HG03135 (cell line): ENCODE measurements at regions not wholly inside any gene's neighbourhood (a gene's known extent, or its start where the extent isn't known, plus 50 kb on each side); places are given as distances from the start of the nearest gene placed in this dataset.
"Not testable (repeated sequence)": the region's sequence is repeated elsewhere in the genome, so short reads cannot be mapped to it uniquely, and the experiment has no call there.

Experiments used
- ATAC-seq: cut with Tn5 transposase; IDR thresholded peaks from one replicate; pipeline ENCODE4 v1.9.1; 2021; ENCODE audit warnings: mild to moderate bottlenecking, moderate library complexity; ENCODE audit not compliant: unreplicated experiment

DNA sequence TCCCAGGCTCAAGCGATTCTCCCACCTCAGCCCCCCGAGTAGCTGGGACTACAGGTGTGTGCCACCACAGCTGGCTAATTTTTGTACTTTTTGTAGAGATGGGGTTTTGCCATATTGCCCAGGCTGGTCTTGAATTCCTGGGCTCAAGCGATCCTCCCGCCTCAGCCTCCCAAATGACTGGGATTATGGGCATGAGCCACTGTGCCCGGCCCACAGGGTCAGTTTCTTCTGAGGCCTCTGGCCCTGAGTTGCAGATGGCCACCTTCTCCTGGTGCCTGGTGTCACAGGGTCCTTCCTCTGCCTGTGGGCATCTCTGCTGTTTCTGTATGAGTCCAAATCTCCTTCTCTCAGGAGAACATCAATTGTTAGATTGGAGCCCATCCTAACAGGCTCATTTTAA lies 121.4 kb upstream of the TNRC6C start:
- ATAC-seq, result not testable (repeated sequence)

DNA sequence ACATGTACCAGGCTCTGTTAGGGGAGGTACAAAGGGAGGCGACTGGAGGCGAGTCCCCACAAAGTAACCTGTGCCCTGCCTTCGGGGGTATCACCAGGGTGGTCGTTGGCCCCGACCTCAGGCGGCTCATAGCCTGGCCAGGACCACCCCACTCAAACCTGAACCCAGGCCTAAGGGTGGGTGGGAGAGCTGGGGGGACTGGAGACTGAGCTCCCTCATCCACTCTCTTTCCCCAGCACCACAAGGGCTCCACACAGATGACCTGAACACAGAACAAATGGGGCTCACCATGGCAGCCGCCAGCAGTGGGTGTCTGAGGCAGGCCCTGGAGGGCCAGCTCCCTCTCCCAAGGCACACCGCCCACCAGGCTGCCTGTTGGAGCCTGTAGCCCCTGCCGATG lies 120.6 kb upstream of the TNRC6C start:
- ATAC-seq, result no peak

DNA sequence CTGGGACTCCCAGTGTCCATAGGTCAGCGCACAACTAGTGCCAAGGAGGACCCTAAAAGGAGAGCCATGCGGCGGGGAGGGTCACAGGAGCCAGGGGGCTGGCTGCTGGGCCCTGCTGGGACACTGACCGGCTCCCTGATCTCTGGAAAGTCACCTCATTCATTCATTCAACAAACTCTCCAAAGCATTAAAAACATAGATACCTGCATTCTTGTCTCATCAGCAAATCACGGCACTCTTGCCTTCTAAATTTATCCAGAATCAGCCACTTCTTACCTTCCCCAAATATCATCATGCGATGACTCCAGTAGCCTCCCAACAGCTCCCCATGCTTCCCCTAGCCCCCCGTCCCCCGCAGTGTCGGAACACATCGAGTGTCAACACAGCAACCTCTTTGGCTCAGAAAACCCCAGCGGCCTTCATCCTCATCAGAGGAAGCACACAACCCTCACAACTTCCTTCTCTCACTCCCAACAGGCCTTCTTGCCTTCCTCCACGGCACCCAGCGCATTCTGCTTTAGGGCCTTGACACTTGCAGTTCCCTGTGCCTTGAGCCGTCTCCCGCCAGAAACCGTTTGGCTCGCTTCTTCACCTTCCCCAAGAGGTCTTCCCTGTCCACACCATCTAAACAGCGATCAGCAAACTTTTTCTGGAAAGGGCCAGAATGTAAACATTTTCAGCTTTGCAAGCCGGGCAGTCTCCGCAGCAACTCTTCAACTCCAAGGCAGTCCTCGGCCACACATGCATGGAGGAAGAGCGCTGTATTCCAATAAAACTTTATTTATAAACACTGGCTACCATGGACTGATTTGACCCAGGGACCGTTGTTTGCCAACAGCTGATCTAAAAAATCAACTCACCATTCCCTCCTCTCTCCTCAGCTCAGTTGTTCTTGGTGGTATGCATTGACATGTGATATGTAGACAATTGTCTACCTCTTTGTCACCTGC lies 119.5 kb upstream of the TNRC6C start:
- no peak for ATAC-seq

DNA sequence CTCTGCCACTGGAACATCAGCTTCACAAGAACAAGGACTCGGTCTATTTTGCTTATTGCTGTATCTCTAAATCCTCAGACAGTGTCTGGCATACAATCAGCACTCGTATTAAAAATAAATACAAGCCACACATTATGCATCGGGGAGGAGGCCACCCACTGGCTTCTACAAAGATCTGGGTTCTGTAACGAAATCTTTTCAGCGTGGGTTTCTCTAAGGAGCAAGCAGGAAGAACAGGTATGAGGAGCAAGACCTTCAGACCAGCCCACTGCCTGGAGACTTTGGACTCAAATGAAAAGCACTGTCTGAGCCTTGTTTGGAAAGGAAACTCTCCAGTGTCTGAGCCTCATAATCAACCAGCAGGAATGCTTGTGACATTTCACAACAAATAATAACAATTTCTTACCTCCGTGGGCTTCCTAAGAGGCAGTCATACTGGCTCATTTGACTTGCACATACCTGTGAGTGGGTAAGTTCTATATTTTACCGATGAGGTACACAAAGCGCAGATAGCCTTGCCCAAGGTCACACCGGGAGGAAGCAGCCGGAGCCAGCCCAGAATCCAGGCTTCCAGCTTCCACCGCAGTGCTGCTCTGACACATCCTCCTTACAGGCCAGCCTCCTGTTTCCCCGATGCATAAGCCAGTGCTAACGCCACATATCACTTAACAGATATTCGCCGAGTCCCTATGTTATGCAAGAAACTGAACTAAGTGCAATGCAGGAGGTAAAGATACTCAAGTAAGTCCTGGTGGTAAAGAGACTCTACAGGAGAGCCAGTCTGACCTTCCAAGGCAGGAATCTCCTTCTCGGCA lies 118.6 kb upstream of the TNRC6C start:
- no peak for ATAC-seq

DNA sequence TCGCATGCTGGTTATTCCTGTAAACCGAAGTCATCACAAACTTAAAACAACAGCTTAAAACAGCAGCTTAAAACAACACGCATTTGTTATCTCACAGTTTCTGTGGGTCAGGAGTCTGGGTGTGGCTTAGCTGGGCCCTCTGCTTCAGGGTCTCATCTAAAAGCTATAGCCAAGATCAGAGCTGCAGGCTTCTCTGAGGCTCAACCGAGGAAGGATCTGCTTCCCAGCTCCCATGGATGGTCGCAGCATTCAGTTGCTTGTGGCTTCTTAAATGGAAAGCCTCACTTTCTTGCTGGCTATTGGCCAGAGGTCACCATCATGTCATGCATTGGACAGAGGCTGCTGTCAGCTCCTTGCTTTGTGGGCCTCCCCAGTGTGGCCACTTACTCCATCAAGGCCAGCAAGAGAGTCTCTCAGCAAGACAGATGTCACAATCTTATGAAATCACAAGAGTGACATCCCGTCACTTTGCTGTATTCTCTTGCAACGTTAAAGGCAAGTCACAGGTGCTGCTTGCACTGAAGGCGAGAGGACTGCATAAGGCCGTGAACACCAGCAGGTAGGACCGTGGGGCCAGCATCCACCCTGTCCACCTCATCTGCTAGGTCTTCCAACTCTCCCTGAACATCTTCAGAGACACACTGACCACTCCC lies 117.9 kb upstream of the TNRC6C start:
- no peak for ATAC-seq

DNA sequence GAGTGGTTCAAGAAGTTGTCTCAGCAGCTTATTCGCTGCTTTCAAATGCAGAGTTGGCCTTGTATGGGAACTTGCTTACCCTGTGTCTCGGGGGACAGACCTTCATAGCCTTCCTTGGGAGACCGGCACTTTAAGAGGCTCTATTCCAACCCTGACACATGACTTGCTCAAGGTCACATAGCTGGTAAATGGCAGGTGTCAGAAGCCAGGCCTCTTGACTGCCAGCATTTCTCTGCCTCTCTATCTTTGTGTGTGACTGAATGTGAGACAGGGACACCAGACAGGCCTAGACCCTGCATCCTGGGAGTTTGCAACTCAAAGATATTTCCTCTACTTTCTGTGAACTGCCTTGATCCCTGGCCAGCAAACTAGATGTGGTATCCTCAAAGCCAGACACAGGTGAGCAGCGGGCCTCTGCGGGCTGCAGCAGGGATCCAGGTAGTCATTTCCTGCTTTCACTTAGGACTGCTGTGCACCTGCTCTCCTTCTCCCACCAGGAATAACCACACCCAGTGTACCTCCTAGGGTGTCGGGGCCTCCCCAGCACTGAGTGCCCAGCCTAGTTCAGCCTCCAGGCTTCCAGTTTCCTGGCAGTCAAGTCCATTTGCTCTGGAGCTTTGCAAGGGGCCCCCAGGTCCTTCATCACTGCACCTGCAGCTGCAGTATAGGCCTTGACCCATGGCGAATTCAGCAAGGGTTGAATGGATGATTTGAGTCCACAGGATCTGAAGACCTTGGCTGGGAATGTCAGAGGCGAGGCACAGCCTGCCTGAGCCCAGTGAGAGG lies 116.6 kb upstream of the TNRC6C start:
- ATAC-seq, result no peak

DNA sequence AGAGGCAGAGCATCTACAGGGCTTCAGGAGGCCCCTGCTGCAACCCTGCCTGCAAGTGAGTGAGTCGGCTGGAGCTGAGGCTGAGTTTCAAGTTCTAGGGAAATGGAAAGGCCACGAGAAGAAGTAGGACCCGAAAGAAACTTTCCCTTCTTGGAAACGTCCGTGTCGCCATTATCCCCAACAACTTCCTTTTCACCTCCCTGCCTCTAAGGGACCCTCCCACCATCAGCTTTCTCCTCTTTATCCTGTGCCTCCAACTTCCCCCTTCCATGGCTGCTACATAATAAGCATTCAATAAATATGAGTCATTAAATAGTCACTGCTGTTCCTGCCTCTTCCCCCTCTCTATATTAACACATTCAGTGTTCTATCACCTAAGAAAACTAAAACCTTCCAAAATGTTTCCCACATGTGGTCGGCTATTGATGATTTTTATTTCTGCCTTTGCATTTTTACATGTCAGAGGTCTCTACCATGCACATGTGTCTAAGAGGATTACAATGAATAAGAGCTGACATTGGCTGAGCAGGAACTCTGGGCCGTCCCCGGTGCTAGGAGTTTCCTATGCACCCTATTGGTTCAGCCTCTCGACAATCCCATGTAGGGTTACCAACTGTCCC lies 115.9 kb upstream of the TNRC6C start:
- no peak for ATAC-seq

DNA sequence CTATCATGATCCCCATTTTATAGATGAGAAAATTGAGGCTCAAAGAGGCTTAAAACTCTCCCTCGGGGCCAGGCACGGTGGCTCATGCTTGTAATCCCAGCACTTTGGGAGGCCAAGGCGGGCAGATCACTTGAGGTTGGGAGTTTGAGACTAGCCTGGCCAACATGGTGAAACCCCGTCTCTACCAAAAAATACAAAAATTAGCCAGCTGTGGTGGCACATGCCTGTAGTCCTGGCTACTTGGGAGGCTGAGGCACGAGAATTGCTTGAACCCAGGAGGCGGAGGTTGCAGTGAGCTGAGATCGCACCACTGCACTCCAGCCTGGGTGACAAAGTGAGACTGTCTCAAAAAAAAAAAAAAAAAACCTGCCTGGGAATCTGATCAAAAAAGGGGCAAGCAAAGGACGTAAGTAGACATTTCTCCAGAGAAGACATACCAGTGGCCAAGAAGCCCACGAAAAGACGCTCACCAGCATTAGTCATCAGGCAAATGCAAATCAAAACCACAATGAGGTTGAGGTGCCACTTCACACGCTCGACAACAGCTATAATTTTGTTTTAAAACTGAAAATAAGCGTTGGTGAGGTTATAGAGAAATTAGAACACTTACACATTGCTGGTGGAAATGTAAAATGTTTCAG lies 115.1 kb upstream of the TNRC6C start:
- peak; percentile 50 for ATAC-seq

DNA sequence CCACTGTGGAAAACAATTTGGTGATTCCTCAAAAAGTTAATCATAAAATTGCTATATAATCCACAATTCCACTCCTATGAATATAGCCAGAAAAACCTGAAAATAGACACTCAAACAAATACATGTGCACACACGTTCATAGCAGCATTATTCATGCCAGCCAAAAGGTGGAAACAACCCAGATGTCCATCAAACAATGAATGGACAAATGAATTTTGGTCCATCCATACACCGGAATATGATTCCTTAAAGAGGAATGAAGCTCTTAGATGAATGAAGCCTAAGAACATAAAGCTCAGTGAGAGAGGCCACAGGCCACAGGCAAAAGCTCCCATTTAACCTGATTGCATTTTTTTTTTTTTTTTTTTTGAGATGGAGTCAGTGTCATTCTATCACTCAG lies 114.6 kb upstream of the TNRC6C start:
- no peak for ATAC-seq

DNA sequence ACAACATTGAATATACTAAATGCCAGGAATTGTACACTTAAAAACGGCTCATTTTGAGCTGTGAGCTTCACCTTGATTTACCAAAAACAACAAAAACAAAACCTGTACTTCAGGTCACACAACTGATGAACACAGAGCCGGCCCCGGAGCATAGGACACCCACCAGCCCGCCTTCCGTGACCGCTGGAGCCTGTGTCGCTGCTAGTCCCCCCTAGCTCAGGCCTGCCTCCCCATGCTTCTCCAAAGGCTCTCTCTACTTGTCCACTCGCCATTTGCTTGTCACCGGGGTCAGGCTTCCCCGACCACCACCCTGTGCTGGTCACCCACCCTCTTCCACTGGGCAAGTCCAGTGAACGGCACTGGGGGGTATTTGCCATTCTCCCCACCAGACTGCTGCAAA lies 113.8 kb upstream of the TNRC6C start:
- ATAC-seq, result no peak

DNA sequence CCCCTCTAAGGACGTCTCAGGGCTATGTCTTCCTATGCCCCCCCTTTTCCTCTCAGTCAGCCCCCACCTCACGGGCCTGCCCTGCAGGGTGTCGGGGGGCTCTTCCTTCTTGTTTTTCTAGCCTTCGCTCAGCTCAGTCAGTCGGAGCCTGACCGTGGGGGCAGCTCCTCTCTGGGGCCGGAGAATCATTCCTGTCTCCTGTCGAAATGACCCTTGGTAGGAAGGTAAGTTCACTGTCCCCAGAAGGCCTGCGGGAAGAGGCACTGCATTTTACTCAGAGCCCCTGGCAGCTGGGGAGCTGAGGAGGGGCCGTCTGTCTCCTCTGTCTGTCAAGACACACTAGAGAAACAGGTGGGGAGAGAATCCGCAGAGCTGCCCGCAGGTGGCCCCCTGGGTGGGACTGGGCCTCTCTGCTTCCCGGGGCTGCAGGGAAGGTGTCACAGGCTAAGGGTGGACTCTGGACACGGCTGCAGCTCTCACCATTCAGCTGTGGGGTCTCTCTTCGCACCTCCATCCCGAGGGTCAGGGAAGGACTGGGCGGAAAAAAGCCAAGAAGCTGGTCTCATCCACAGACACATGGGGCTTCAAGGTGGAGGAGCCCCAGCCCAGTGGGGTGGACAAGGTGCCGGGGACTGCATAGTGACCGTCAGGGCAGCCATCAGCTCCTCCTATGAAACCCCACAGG lies 112.8 kb upstream of the TNRC6C start:
- no peak for ATAC-seq

DNA sequence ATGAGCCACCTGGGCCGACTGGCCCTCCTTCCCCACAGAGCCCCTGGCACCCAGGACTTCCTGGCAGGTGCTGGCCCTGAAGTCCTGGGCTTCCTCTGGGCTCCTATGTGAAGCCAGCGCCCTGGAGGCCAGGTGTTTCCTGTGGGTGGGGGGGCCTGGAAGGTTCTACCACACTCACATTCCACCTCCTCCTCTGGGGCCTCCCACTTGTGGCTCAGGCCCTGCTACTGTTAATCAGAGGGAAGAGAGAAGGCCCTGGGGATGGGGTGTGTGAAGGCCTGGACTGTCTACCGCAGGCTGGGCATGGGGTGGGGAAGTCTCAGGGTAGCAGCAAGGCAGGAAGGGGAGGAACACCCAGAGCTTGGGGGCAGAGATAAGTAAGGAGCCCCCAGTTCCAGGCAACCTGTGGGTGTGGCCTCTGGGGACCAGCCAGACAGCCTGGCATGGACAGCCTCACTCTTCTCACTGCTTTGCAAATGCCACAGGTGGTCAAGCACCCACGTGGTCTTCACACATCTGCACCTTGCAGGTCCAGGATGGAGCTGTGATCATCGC lies 111.9 kb upstream of the TNRC6C start:
- no peak for ATAC-seq

DNA sequence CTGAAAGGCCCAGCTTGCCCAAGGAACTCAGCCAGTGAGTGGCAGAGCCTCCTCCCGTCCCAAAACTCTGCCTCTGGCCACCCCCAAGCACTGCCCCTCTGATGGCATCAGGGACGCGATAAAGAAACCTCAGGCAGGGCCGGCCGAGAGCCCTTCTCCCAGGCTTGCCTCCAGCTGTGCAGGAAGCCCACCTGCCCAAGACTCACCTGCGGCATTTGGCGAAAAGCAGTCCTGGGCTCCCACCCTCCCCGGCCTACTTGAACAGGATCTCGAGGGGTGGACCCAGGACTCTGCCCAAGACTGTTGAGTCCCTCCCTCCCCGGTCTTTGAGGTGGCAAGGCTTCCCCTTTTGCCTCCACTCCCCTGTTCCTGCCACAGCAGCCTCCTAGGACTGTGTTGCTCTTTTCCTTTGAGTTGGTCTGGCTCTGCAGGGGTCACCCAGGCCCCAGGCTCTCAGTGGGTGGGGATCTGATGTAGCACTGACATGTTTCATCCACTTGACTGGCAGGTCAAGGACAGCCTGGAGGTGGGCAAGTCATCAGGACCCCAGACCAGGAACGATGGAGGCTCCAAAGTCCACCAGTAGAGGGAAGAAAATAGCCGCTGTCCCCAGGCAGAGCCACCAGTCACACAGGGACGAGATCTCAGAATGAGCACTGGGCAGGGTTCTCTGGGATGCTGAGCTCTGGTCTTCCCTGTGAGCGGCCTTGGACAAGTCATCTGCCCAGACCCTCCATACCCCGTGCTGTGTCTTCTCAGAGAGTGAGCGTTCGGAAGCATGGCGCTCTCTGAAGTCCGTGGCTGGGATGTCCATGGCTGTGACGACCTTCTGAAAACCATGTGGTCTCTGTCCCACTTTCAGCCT lies 111.0 kb upstream of the TNRC6C start:
- no peak for ATAC-seq

DNA sequence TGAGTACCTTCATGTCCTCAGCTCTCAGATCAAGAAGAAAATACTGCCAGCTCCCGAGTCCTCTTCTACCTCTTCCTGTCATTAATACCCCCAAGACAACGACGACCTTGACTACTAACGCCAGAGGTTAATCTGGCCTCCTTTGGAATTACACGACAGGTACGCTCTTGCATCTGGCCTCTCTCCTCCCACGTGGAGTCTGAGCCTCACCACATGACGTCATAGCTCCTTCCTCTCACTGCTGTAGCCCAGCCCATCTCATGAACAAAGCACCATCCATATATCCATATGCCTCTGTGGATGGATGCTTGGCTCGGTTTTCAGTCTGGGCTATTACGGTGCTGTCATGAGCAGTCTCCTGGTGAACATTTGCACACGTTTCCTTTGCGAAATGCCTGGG lies 110.2 kb upstream of the TNRC6C start:
- ATAC-seq, result no peak

DNA sequence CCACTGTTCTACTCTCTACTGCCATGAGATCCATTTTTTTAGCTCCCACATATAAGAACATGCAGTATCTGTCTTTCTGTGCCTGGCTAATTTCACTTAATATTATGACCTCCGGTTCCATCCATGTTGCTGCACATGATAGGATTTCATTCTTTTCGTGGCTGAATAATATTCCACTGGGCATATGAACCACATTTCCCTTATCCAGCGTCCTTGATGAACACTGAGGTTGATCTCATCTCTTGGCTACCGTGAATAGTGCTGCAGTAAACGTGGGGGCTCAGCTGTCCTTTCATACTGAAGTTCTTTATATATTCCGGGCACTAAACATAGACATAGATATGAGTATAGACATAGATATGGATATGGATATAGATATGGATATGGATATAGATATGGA lies 109.3 kb upstream of the TNRC6C start:
- ATAC-seq, result no peak

DNA sequence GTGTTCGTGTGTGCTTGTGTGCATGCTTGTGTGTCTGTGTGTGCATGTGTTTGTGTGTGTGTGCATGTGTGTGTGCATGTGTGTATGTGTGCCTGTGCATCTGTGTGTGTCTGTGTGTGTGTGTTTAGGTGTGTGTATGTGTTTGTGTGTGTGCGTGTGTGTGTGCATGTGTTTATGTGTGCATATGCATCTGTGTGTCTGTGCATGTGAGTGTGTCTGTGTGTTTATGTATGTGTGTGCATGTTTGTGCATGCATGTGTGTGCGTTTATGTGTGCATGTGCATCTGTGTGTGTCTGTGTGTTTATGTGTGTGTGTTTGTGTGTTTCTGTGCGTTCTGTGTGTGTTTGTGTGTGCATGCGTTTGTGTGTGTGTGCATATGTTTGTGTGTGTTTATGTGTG lies 106.6 kb upstream of the TNRC6C start:
- no peak for ATAC-seq

DNA sequence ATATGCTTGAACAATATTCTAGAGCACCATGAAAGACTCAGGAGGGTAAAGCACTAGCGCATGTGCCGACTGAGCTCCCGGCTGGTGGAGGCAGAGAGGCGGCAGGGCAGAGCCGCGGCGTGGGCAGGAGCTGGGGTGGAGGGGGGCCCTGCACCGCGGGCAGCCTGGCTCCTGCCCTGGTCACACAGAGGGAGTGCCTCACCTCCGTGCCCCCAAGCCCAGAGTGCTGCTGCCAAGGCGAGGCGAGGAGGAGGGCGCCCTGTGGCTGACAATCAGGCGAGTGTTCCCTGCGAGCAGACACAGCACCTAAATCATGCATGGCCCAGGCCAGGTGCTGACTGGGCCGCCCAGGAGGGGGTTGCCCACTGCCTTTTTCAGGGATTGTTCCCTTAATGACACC lies 105.8 kb upstream of the TNRC6C start:
- ATAC-seq, result no peak
